ENCODE measurements at regions not wholly inside any gene's neighbourhood (a gene's known extent, or its start where the extent isn't known, plus 50 kb on each side); places are given as distances from the start of the nearest gene placed in this dataset.
"Not testable (repeated sequence)": the region's sequence is repeated elsewhere in the genome, so short reads cannot be mapped to it uniquely, and the experiment has no call there.

DNA sequence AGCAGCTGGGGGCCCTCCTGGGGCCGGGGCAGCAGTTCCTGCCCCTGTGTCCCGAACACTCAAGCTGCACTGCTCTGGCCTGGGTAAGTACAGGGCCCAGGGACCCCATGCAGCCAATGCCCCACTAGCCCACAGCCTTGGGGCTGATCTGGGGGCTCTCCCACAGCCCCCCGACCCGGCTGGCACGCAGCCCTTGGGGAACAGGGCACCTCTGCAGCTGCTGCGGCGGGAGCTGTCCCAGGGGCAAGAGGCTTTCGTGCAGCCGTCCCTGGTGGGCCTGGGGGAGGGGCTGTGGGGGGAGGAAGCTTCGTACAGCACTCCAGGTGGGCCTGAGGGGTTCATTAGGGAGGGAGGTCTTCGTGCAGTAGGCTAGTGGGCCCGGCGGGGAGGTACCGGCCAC is 186.9 kb downstream of the IGLL1 start:
- not testable (repeated sequence) for TF ChIP-seq CTCF (IDR thresholded peaks at IDR 0.05); POLR2A (IDR thresholded peaks at IDR 0.05; ENCODE audit: low read length); RCOR1 (IDR thresholded peaks at IDR 0.05; ENCODE audit: low read depth, low read length); JUN (IDR thresholded peaks at IDR 0.05); CHD4 (IDR thresholded peaks at IDR 0.05; ENCODE audit: borderline replicate concordance)

Measured in A549 (cell line).